DND-41 (cell line): ENCODE measurements at regions not wholly inside any gene's neighbourhood (a gene's known extent, or its start where the extent isn't known, plus 50 kb on each side); places are given as distances from the start of the nearest gene placed in this dataset.

Source experiments
- ATAC-seq: fragments of 200-7000 bp; cut with Tn5 transposase; 3 replicates; pipeline ENCODE4 v1.9.1; 2021; ENCODE audit warnings: low read depth; ENCODE audit not compliant: insufficient read depth
- DNase-seq: peaks from one replicate; pipeline ENCODE4 v3.0.0-alpha.2; 2020
- H2AFZ ChIP-seq: 2 replicates; pipeline ENCODE4 v1.6.0; 2012; ENCODE audit warnings: low read depth, low read length
- H3K27ac ChIP-seq: 2 replicates; pipeline ENCODE4 v1.5.1; 2012; ENCODE audit warnings: low read length, inconsistent platforms
- H3K27me3 ChIP-seq: fragments of 200-600 bp; sonication (generic); 2 replicates; pipeline ENCODE4 v1.6.0; 2012; ENCODE audit warnings: low read length, mild to moderate bottlenecking, inconsistent platforms; ENCODE audit not compliant: insufficient read depth, poor library complexity
- H3K36me3 ChIP-seq: 2 replicates; pipeline ENCODE4 v1.5.1; 2012; ENCODE audit warnings: low read length, inconsistent platforms; ENCODE audit not compliant: insufficient read depth
- H3K4me1 ChIP-seq: 2 replicates; pipeline ENCODE4 v1.5.1; 2012; ENCODE audit warnings: mild to moderate bottlenecking, low read length; ENCODE audit not compliant: insufficient read depth
- H3K4me2 ChIP-seq: 2 replicates; pipeline ENCODE4 v1.6.0; 2012; ENCODE audit warnings: mild to moderate bottlenecking, moderate library complexity, low read length, inconsistent platforms; ENCODE audit not compliant: insufficient read depth
- H3K4me3 ChIP-seq, 2 experiments: fragments of 200-600 bp in 1 of 2; shearing (Covaris generic) in 1 of 2; 2 replicates each; pipeline ENCODE4 v1.5.1; 2012 to 2016; ENCODE audit warnings: inconsistent platforms in 2 of 2, low read length in 2 of 2, mild to moderate bottlenecking in 2 of 2, low read depth in 1 of 2, moderate library complexity in 1 of 2
- H3K79me2 ChIP-seq: 2 replicates; pipeline ENCODE4 v1.6.0; 2012; ENCODE audit warnings: low read length, inconsistent platforms; ENCODE audit not compliant: insufficient read depth
- H3K9ac ChIP-seq: 2 replicates; pipeline ENCODE4 v1.6.0; 2012; ENCODE audit warnings: low read depth, mild to moderate bottlenecking, inconsistent platforms, low read length, moderate library complexity
- H3K9me3 ChIP-seq: 2 replicates; pipeline ENCODE4 v1.5.1; 2012; ENCODE audit warnings: low read length, moderate library complexity, mild to moderate bottlenecking, inconsistent platforms; ENCODE audit not compliant: insufficient read depth, severe bottlenecking
- H4K20me1 ChIP-seq: 2 replicates; pipeline ENCODE4 v1.6.0; 2012; ENCODE audit warnings: low read length; ENCODE audit not compliant: insufficient read depth
- CTCF ChIP-seq: IDR thresholded peaks from 2 replicates; pipeline ENCODE4 v1.5.1; 2012; ENCODE audit warnings: borderline replicate concordance, low read length, moderate library complexity, mild to moderate bottlenecking; ENCODE audit not compliant: poor library complexity, severe bottlenecking; ENCODE audit errors: extremely low read depth
- EZH2 ChIP-seq: IDR thresholded peaks from 3 replicates; pipeline ENCODE4 v1.6.1; 2012; ENCODE audit warnings: borderline replicate concordance, low read depth, mild to moderate bottlenecking, moderate library complexity, low read length, inconsistent platforms; ENCODE audit not compliant: severe bottlenecking

- Histone ChIP-seq H3K4me2 (no peak overlapping the region), H3K36me3 (no peaks in the 10 kb centered on the region), H3K79me2 (no peaks in the 10 kb centered on the region), H3K4me3 (no peak overlapping the region), H4K20me1 (no peaks in the 10 kb centered on the region), H2AFZ (no peak overlapping the region), H3K9me3 (no peaks in the 10 kb centered on the region), H3K4me1 (no peaks in the 10 kb centered on the region), H3K27ac (no peak overlapping the region), H3K27me3 (peaks cover 4% of the 10 kb centered on the region), H3K9ac (no peak overlapping the region)
- DNase-seq (no peak), ATAC-seq (no peak)
- TF ChIP-seq EZH2, result no peak
- TF ChIP-seq CTCF, result no peak
These were observed 106.9 kb upstream of the ELMO1 start for GRCh38 chr7:37555528-37555927.

GRCh38 chr7:37557571-37558209 lies 109.0 kb upstream of the ELMO1 start:
- no peaks in the 10 kb centered on the region for H3K36me3 ChIP-seq
- no peak overlapping the region for H3K4me3 ChIP-seq
- H3K4me2 ChIP-seq, result no peak overlapping the region
- no peak for TF ChIP-seq CTCF
- TF ChIP-seq EZH2, result no peak
- H3K9me3 ChIP-seq, result no peaks in the 10 kb centered on the region
- H2AFZ ChIP-seq, result no peak overlapping the region
- no peaks in the 10 kb centered on the region for H3K79me2 ChIP-seq
- no peaks in the 10 kb centered on the region for H4K20me1 ChIP-seq
- no peak overlapping the region for H3K27ac ChIP-seq
- H3K4me1 ChIP-seq, result no peaks in the 10 kb centered on the region
- H3K9ac ChIP-seq, result no peak overlapping the region
- no peak for ATAC-seq
- no peak for DNase-seq
- peaks cover 4% of the 10 kb centered on the region for H3K27me3 ChIP-seq

GRCh38 chr7:37558320-37559096 lies 109.8 kb upstream of the ELMO1 start:
- H3K4me3 ChIP-seq, result no peak overlapping the region
- no peaks in the 10 kb centered on the region for H4K20me1 ChIP-seq
- H3K4me2 ChIP-seq, result no peak overlapping the region
- no peak overlapping the region for H3K9ac ChIP-seq
- no peak overlapping the region for H2AFZ ChIP-seq
- H3K9me3 ChIP-seq, result no peaks in the 10 kb centered on the region
- H3K79me2 ChIP-seq, result no peaks in the 10 kb centered on the region
- H3K27ac ChIP-seq, result no peak overlapping the region
- DNase-seq (no peak), ATAC-seq (no peak)
- H3K27me3 ChIP-seq, result peaks cover 4% of the 10 kb centered on the region
- TF ChIP-seq CTCF (no peak), EZH2 (no peak)
- no peaks in the 10 kb centered on the region for H3K4me1 ChIP-seq
- no peaks in the 10 kb centered on the region for H3K36me3 ChIP-seq
